T47D (cell line): ENCODE measurements at regions not wholly inside any gene's neighbourhood (a gene's known extent, or its start where the extent isn't known, plus 50 kb on each side); places are given as distances from the start of the nearest gene placed in this dataset.

Experiments
- DNase-seq, 2 experiments: peaks; one replicate each; pipeline versions ENCODE4 v3.0.0 to v3.0.0-alpha.2; 2011 to 2012; ENCODE audit warnings: low read depth in 1 of 2, low spot score in 1 of 2
- JUND ChIP-seq: IDR thresholded peaks from 2 replicates; pipeline ENCODE4 v1.6.1; 2012; ENCODE audit warnings: low read depth
- in situ Hi-C: cut with HindIII; loops from 2 replicates; pipeline ENCODE4 v1.10.0; 2016; ENCODE audit warnings: low sequenced_read_pairs, low pct_unique_long_range_greater_than_20kb

DNA sequence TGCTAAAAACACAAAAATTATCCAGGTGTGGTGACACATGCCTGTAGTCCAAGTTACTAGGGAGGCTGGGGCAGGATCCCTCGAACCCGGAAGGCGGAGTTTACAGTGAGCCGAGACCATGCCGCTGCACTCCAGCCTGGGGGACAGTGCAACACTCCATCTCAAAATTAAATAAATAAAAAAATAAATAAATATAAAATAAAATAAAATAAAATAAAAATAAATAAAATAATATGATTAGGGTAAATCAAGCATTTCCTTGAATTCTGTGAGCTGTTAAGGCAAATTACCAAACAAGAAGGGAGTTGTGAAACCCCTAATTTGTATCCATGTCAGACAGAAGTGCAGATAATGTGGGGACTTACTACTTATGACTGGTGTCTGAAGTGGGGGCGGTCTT is 1928.9 kb upstream of the IGFBP7 start:
- no peak for DNase-seq
- in situ Hi-C loops: no loop called here
- no peak for TF ChIP-seq JUND

DNA sequence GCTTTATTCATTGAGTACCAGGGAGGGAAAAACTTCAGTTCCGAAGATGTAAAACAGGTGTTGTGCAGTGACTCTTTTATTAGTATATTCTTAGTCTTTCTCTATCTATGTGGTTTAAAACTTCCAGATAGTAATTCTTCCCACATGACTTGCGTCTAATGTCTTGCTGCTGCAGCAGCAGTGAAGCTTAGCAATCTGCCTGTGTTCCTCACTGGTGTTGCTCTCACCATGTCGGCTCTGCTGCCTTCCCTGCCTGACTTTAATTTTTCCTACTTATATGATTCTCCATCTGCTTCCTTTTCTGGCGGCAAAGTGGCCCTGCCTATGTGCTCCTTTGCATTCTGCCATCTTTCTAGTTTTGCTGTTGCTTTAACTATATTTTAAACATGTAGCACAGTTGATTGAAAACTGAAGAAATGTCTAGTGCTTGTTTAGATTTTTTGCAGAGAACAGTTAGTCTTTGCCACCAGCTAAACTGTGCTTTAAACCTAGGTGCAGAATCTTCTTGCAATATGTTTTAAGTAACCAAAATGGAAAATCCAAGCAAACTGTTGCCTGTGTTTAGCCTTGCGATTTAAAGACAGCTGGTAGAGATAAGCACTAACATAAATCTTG is 1934.2 kb upstream of the IGFBP7 start:
- DNase-seq: no peak
- no peak for TF ChIP-seq JUND
- in situ Hi-C loops: no loop called here

- in situ Hi-C loops: no loop called here
- no peak for TF ChIP-seq JUND
- no peak for DNase-seq
Measured at GRCh38 chr4:59054086-59054485, 1943.9 kb upstream of the IGFBP7 start.

DNA sequence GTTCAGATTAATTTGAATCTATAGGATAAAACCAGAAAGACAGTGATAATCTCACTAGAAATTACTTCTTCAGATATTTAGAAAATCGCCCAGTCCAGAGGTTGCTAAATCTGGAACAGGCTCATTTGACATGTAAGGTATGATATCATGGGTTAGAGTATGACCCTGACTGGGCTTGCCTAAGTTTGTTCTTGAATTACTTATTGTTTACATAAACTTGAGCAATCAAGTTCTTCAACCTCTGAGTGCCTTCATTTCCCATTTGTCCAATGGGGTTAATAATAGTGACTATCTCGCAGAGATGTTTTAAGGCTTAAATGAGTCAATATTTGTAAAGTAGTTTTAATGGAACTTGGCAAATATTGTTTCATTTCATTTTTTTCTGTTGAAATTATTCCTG is 1947.6 kb upstream of the IGFBP7 start:
- in situ Hi-C loops: no loop called here
- TF ChIP-seq JUND: no peak
- DNase-seq: peak in 1 of 2 experiments; percentile 5

- DNase-seq: no peak
- in situ Hi-C loops: no loop called here
- no peak for TF ChIP-seq JUND
Measured at GRCh38 chr4:59058543-59058942, 1948.4 kb upstream of the IGFBP7 start.

DNA sequence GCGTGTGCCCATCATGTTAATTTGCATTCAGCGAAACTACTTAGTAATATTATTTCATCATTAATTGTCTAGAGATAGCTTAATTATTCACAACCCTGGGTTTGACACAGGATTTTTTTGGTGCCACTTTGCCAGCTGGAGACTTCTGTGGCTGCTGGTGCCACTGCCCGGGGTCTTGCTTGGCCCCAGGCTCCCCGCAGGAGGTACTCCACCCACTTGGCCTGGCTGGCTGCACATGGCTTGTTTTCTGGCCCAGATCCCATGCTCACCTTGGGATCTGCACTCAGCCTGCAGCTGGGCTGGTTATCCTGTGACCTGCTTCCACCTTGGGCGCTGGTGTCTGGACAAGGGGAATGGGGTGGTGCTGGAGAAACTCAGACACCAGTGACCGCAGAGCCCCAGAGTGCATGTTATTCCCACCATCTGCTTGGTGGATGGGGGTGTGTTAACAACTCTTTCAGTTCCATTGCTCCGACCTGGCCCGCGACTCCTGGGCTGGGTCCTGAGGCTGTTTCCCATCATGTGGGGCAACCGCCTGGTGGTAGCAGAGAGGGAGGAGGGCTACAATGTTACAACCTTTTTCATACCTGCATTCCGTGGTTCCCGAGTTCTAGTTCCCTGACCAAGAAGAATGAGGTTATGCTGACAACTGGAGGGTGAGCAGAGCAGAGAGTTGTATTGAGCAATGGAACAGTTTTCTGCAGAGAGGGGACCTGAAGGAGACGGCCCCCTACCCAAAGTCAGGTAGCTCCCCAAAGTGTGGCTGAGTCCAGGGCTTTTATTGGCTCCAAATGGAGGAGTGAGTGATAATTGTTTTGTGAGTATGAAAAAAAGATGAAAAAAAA is 1950.0 kb upstream of the IGFBP7 start:
- TF ChIP-seq JUND: no peak
- in situ Hi-C loops: no loop called here
- DNase-seq: no peak

- in situ Hi-C loops: no loop called here
- TF ChIP-seq JUND: no peak
- DNase-seq: no peak
Measured at GRCh38 chr4:59060895-59061294, 1950.7 kb upstream of the IGFBP7 start.

DNA sequence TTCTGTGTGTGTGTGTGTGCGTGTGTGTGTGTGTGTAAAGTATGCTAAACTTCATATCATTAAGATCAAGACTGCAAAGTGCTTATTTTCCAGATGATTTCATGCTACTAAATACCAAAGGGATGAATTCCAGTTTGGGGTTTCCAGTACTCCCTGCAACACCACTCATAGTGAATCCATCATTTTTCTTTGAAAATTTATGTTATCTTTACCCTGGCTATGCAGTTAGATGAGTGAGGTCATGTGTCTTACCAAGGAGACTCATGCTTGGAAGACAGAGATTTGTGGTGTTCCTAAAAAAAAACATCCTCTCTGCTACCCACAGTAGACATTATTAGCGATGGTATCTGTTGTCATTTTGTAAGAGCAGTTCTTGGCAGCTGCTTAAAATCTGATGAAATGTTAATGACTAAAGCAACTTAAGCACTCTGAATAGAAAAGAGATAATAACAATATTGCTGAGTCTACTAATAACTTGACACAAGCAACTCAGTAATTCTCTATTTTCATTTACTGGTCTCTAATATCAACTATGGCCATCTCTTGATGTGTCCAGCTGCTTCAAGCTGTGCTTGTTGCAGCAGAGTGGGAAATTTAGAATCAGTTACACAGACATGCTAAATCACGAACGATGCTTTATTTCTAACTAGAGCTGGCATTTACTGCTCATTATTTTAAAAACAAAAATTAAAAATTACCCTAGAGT is 1953.0 kb upstream of the IGFBP7 start:
- TF ChIP-seq JUND: no peak
- no peak for DNase-seq
- in situ Hi-C loops: no loop called here

DNA sequence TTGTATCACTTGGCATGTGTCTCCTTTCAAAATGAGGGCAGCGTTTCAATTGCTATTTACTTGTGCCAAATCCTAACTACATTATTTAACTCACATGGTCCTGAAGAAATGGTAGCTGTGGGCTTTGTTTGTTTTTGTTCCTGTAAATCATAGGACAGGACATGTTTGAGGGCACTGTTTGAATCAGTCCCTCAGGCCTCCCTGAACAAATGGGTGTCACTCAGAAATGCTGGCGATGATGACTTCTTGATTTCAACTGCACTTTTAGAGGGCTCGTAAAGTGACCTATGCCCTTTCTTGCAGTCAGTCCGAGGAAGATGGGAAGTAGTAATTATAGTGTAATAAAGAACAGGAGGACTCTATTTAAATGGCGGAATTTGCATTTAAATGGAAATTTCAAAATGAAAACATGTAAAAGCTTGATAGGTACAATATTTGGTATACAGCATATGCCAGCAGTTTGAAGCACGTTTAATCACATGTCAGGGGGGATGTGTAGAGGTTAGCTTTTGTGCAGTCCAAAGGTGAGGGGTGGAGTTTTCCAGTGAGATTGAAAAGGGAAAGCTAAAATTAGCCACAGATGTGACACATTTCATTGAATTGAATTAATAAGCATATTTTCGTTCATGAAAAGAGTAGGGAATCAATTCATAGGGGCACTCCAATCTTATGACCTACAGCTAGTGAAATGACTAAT is 1958.7 kb upstream of the IGFBP7 start:
- DNase-seq: no peak
- in situ Hi-C loops: no loop called here
- no peak for TF ChIP-seq JUND

DNA sequence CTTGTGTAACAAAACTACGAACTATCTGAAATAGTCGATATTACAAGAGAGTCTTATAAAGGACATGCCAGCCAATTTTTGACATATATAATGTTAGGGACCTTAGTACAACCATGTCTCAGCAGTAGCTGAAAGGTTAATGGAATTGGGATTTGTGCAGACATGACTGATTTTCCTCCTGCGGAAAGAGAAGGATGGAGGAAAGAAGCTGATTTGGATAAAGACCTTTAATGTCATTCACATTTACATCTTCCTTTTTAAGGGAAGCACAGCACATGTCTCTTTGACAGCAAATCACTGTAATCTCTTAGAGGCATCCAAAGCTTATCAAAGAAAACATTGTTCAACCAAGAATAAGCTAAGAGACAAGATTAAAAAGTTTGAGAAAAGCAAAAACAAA is 1976.2 kb upstream of the IGFBP7 start:
- TF ChIP-seq JUND: no peak
- in situ Hi-C loops: no loop called here
- no peak for DNase-seq

- in situ Hi-C loops: no loop called here
- no peak for DNase-seq
- TF ChIP-seq JUND: no peak
Measured at GRCh38 chr4:59091146-59092142, 1981.3 kb upstream of the IGFBP7 start.
